AG10803 (cell line): ENCODE measurements at regions not wholly inside any gene's neighbourhood (a gene's known extent, or its start where the extent isn't known, plus 50 kb on each side); places are given as distances from the start of the nearest gene placed in this dataset.

Experiments
- DNase-seq: peaks from one replicate; pipeline ENCODE4 v3.0.0; 2010; ENCODE audit warnings: low read depth
- H3K4me3 ChIP-seq: 2 replicates; pipeline ENCODE4 v1.5.1; 2011; ENCODE audit warnings: mild to moderate bottlenecking, low read length, control low read depth
- CTCF ChIP-seq: conservative IDR thresholded peaks from 2 replicates; pipeline ENCODE4 v1.5.1; 2011; ENCODE audit warnings: mild to moderate bottlenecking, low read length, control low read depth, inconsistent platforms

- TF ChIP-seq CTCF, result no peak
- H3K4me3 ChIP-seq, result no peak overlapping the region
- no peak for DNase-seq
Measured at GRCh38 chr2:14297906-14298305, 334.6 kb upstream of the LRATD1 start.

GRCh38 chr2:14301331-14301730 lies 331.2 kb upstream of the LRATD1 start:
- no peak for DNase-seq

GRCh38 chr2:14303366-14304115 lies 329.0 kb upstream of the LRATD1 start:
- DNase-seq, result no peak
- TF ChIP-seq CTCF, result no peak
- no peak overlapping the region for H3K4me3 ChIP-seq

More at GRCh38 chr2:14301331-14301730, 331.2 kb upstream of the LRATD1 start:
- H3K4me3 ChIP-seq, result no peak overlapping the region
- TF ChIP-seq CTCF, result no peak

- H3K4me3 ChIP-seq, result no peak overlapping the region
- DNase-seq, result no peak
- no peak for TF ChIP-seq CTCF
Measured at GRCh38 chr2:14304326-14304725, 328.2 kb upstream of the LRATD1 start.

- no peak overlapping the region for H3K4me3 ChIP-seq
- no peak for DNase-seq
- no peak for TF ChIP-seq CTCF
Measured at GRCh38 chr2:14306268-14306861, 326.2 kb upstream of the LRATD1 start.

GRCh38 chr2:14313341-14313740 lies 319.2 kb upstream of the LRATD1 start:
- no peak for DNase-seq
- no peak overlapping the region for H3K4me3 ChIP-seq
- no peak for TF ChIP-seq CTCF

- TF ChIP-seq CTCF, result no peak
- no peak for DNase-seq
- H3K4me3 ChIP-seq, result no peak overlapping the region
Measured at GRCh38 chr2:14316594-14316993, 315.9 kb upstream of the LRATD1 start.
